HCT116 (cell line): ENCODE measurements at regions not wholly inside any gene's neighbourhood (a gene's known extent, or its start where the extent isn't known, plus 50 kb on each side); places are given as distances from the start of the nearest gene placed in this dataset.

Experiments
- ATAC-seq: fragments of 200-7000 bp; cut with Tn5 transposase; 2 replicates; pipeline ENCODE4 v1.9.1; 2020; ENCODE audit warnings: mild to moderate bottlenecking, moderate library complexity
- BruUV-seq: library from RNA; stranded (reverse); fragments of 400-500 nt; replicated peaks from 2 replicates; lab custom pipeline; 2021; lab: Mats Ljungman, UMichigan
- CTCF ChIA-PET: fragments of 300-600 bp; sonication (Branson Sonifier 250); formaldehyde crosslinking; loops from one replicate; lab custom pipeline; 2021; ENCODE audit warnings: antibody characterized with exemption; lab: Charles Lee
- POLR2A ChIA-PET: fragments of 300-600, 350-600 bp; sonication (Branson Sonifier 250); formaldehyde crosslinking; loops from one replicate; lab custom pipeline; 2021; ENCODE audit warnings: antibody characterized with exemption; lab: Charles Lee
- RAD21 ChIA-PET, 2 experiments: fragments of 300-600 bp; sonication (Branson Sonifier 250); formaldehyde crosslinking; loops; one replicate each; lab custom pipeline; 2023; ENCODE audit warnings: low total read pairs in 2 of 2; ENCODE audit not compliant: uncharacterized antibody in 2 of 2, unreplicated experiment in 2 of 2, low non-redundant PET in 1 of 2; lab: Charles Lee
- DNase-seq: peaks from one replicate; pipeline ENCODE4 v3.0.0-alpha.2; 2010; ENCODE audit warnings: low read depth, low spot score
- H2AFZ ChIP-seq: fragments of 200-600 bp; shearing (Covaris generic), sonication (generic); 2 replicates; pipeline ENCODE4 v1.6.1; 2017; ENCODE audit warnings: low read depth, mixed run types, mixed read lengths, antibody characterized with exemption, low read length; ENCODE audit not compliant: poor library complexity, severe bottlenecking
- H3K27ac ChIP-seq: 2 replicates; pipeline ENCODE4 v1.5.1; 2012; ENCODE audit warnings: low read depth, low read length
- H3K27me3 ChIP-seq: fragments of 200-600 bp; sonication (generic); 2 replicates; pipeline ENCODE4 v1.6.1; 2016; ENCODE audit warnings: mixed run types, low read length, mixed read lengths; ENCODE audit not compliant: insufficient read depth
- H3K36me3 ChIP-seq, 2 experiments: fragments of 200-500 bp in 1 of 2; fragments of 200-600 bp in 1 of 2; sonication (Bioruptor generic) in 1 of 2; sonication (generic) in 1 of 2; 2 replicates each; pipeline versions ENCODE4 v1.5.1 to v1.6.1; 2014 to 2016; ENCODE audit warnings: low read length in 2 of 2, inconsistent platforms in 1 of 2, mixed read lengths in 1 of 2, mixed run types in 1 of 2; ENCODE audit not compliant: insufficient read depth in 2 of 2, control insufficient read depth in 1 of 2
- H3K4me1 ChIP-seq, 2 experiments: fragments of 200-600 bp in 1 of 2; sonication (generic) in 1 of 2; 2 replicates each; pipeline versions ENCODE4 v1.5.1 to v1.6.1; 2012 to 2017; ENCODE audit warnings: low read length in 2 of 2, inconsistent platforms in 1 of 2, mild to moderate bottlenecking in 1 of 2, mixed read lengths in 1 of 2, mixed run types in 1 of 2, moderate library complexity in 1 of 2; ENCODE audit not compliant: insufficient read depth in 2 of 2, control insufficient read depth in 1 of 2
- H3K4me2 ChIP-seq: fragments of 200-600 bp; sonication (generic); 2 replicates; pipeline ENCODE4 v1.6.1; 2017; ENCODE audit warnings: mixed run types, low read length, mixed read lengths
- H3K4me3 ChIP-seq, 2 experiments: fragments of 200-600 bp in 1 of 2; sonication (generic) in 1 of 2; replicated peaks in 1 of 2; 2 replicates each; pipeline ENCODE4 v1.5.1; 2011 to 2016; ENCODE audit warnings: low read length in 2 of 2, control low read depth in 1 of 2, low read depth in 1 of 2, mild to moderate bottlenecking in 1 of 2, mixed read lengths in 1 of 2, mixed run types in 1 of 2
- H3K79me2 ChIP-seq: fragments of 200-600 bp; sonication (generic); 2 replicates; pipeline ENCODE4 v1.6.1; 2017; ENCODE audit warnings: mild to moderate bottlenecking, mixed run types, low read length, moderate library complexity, mixed read lengths; ENCODE audit not compliant: insufficient read depth
- H3K9ac ChIP-seq: fragments of 200-600 bp; sonication (generic); 2 replicates; pipeline ENCODE4 v1.6.1; 2016; ENCODE audit warnings: low read length, mixed read lengths
- H3K9me2 ChIP-seq: fragments of 200-600 bp; sonication (generic), shearing (Covaris generic); 2 replicates; pipeline ENCODE4 v1.6.1; 2017; ENCODE audit warnings: mixed run types, mild to moderate bottlenecking, moderate library complexity; ENCODE audit not compliant: insufficient read depth
- H3K9me3 ChIP-seq, 2 experiments: fragments of 200-500 bp in 1 of 2; fragments of 200-600 bp in 1 of 2; sonication (Bioruptor generic) in 1 of 2; sonication (generic) in 1 of 2; 2 replicates each; pipeline ENCODE4 v1.6.1; 2014 to 2017; ENCODE audit warnings: low read length in 2 of 2, mixed read lengths in 2 of 2, inconsistent platforms in 1 of 2, low read depth in 1 of 2, mild to moderate bottlenecking in 1 of 2, mixed run types in 1 of 2, moderate library complexity in 1 of 2; ENCODE audit not compliant: control insufficient read depth in 1 of 2, insufficient read depth in 1 of 2
- H4K20me1 ChIP-seq: fragments of 200-600 bp; sonication (generic), shearing (Covaris generic); 2 replicates; pipeline ENCODE4 v1.6.1; 2017; ENCODE audit warnings: mixed run types, mild to moderate bottlenecking, moderate library complexity; ENCODE audit not compliant: insufficient read depth
- ATF3 ChIP-seq: IDR thresholded peaks from 2 replicates; pipeline ENCODE4 v1.6.1; 2012
- CBX3 ChIP-seq: IDR thresholded peaks from 2 replicates; pipeline ENCODE4 v1.6.1; 2012; ENCODE audit warnings: low read depth
- CEBPB ChIP-seq: IDR thresholded peaks from 2 replicates; pipeline ENCODE4 v1.6.1; 2012; ENCODE audit warnings: low read depth
- CTCF ChIP-seq, 3 experiments: fragments of 200-600 bp in 1 of 3; sonication (generic) in 1 of 3; IDR thresholded peaks in 2 of 3; conservative IDR thresholded peaks in 1 of 3; 2 replicates each; pipeline ENCODE4 v1.5.1; 2012 to 2017; ENCODE audit warnings: low read depth in 2 of 3, low read length in 2 of 3, antibody characterized with exemption in 1 of 3, borderline replicate concordance in 1 of 3, control low read depth in 1 of 3, mild to moderate bottlenecking in 1 of 3, mixed read lengths in 1 of 3, mixed run types in 1 of 3, moderate library complexity in 1 of 3; ENCODE audit not compliant: insufficient read depth in 1 of 3
- EGR1 ChIP-seq: IDR thresholded peaks from 2 replicates; pipeline ENCODE4 v1.6.1; 2012; ENCODE audit warnings: low read depth
- ELF1 ChIP-seq: IDR thresholded peaks from 2 replicates; pipeline ENCODE4 v1.6.1; 2012; ENCODE audit warnings: low read depth, borderline replicate concordance
- EZH2phosphoT487 ChIP-seq: fragments of 200-600 bp; IDR thresholded peaks from 2 replicates; pipeline ENCODE4 v1.6.1; 2018; ENCODE audit warnings: antibody characterized with exemption, borderline replicate concordance
- FOSL1 ChIP-seq: IDR thresholded peaks from 2 replicates; pipeline ENCODE4 v1.6.1; 2012; ENCODE audit warnings: low read depth
- JUND ChIP-seq: IDR thresholded peaks from 2 replicates; pipeline ENCODE4 v1.6.1; 2012
- MAX ChIP-seq: IDR thresholded peaks from 2 replicates; pipeline ENCODE4 v1.6.1; 2012
- POLR2A ChIP-seq: IDR thresholded peaks from 2 replicates; pipeline ENCODE4 v1.7.0; 2011; ENCODE audit warnings: borderline replicate concordance; ENCODE audit not compliant: insufficient read depth, insufficient read length; ENCODE audit errors: extremely low read depth
- POLR2AphosphoS5 ChIP-seq: IDR thresholded peaks from 2 replicates; pipeline ENCODE4 v1.6.1; 2011; ENCODE audit warnings: mild to moderate bottlenecking, low read depth, low read length, moderate library complexity
- RAD21 ChIP-seq: IDR thresholded peaks from 2 replicates; pipeline ENCODE4 v1.6.1; 2012; ENCODE audit warnings: low read depth, mild to moderate bottlenecking
- REST ChIP-seq: IDR thresholded peaks from 2 replicates; pipeline ENCODE4 v1.6.1; 2012; ENCODE audit warnings: low read depth
- SIN3A ChIP-seq: IDR thresholded peaks from 2 replicates; pipeline ENCODE4 v1.6.1; 2012; ENCODE audit warnings: low read depth
- SP1 ChIP-seq: IDR thresholded peaks from 2 replicates; pipeline ENCODE4 v1.6.1; 2012; ENCODE audit warnings: low read depth
- SRF ChIP-seq: IDR thresholded peaks from 2 replicates; pipeline ENCODE4 v1.6.1; 2012; ENCODE audit warnings: low read depth
- TCF7L2 ChIP-seq: IDR thresholded peaks from 2 replicates; pipeline ENCODE4 v1.7.0; 2011; ENCODE audit warnings: borderline replicate concordance, inconsistent platforms; ENCODE audit not compliant: insufficient read depth, insufficient read length; ENCODE audit errors: extremely low read depth
- YY1 ChIP-seq: IDR thresholded peaks from 2 replicates; pipeline ENCODE4 v1.6.1; 2011; ENCODE audit warnings: low read length, low read depth, moderate library complexity, mild to moderate bottlenecking; ENCODE audit not compliant: insufficient replicate concordance; ENCODE audit errors: extremely low read depth
- ZNF274 ChIP-seq: fragments of 200-500 bp; sonication (Bioruptor generic); IDR thresholded peaks from 2 replicates; pipeline ENCODE4 v1.6.1; 2014; ENCODE audit warnings: mild to moderate bottlenecking, low read depth, low read length, inconsistent platforms
- intact Hi-C: fragments of 100-400 bp; cut with micrococcal nuclease; formaldehyde crosslinking; loops from 2 replicates; pipeline ENCODE4 v1.10.0; 2022

GRCh38 chr6:84392261-84392660, 164.8 kb upstream of the CEP162 start:
- H3K4me3 ChIP-seq = no peak overlapping the region
- no peak for DNase-seq
- ATAC-seq = no peak
- intact Hi-C loops = no loop called here
- H4K20me1 ChIP-seq = no peaks in the 10 kb centered on the region
- no peak overlapping the region for H3K27ac ChIP-seq
- H3K79me2 ChIP-seq = no peaks in the 10 kb centered on the region
- no peaks in the 10 kb centered on the region for H3K9me2 ChIP-seq
- no peak overlapping the region for H3K4me2 ChIP-seq
- POLR2A ChIA-PET = no interaction called here
- H3K9me3 ChIP-seq = no peaks in the 10 kb centered on the region
- no peak overlapping the region for H3K9ac ChIP-seq
- no peaks in the 10 kb centered on the region for H3K36me3 ChIP-seq
- no TSS peak for BruUV-seq
- no peaks in the 10 kb centered on the region for H3K4me1 ChIP-seq
- H2AFZ ChIP-seq = no peak overlapping the region
- CTCF ChIA-PET = no interaction called here
- RAD21 ChIA-PET = no interaction called here
- H3K27me3 ChIP-seq = no peaks in the 10 kb centered on the region
- TF ChIP-seq ATF3 = no peak
- TF ChIP-seq SP1 = no peak
- TF ChIP-seq RAD21 = no peak
- TF ChIP-seq JUND = no peak
- TF ChIP-seq MAX = no peak
- TF ChIP-seq FOSL1 = no peak
- TF ChIP-seq ELF1 = no peak
- no peak for TF ChIP-seq CBX3
- no peak for TF ChIP-seq SRF
- TF ChIP-seq SIN3A = no peak
- TF ChIP-seq TCF7L2 = no peak
- TF ChIP-seq POLR2A = no peak
- no peak for TF ChIP-seq ZNF274
- no peak for TF ChIP-seq CTCF (IDR thresholded peaks at IDR 0.05 in 2 of 3, conservative IDR thresholded peaks at IDR 0.05 in 1 of 3; ENCODE audit: borderline replicate concordance in 1 of 3, insufficient read depth in 1 of 3, low read depth in 2 of 3, low read length in 2 of 3)
- no peak for TF ChIP-seq REST
- TF ChIP-seq YY1 = no peak
- no peak for TF ChIP-seq EZH2phosphoT487
- no peak for TF ChIP-seq POLR2AphosphoS5
- TF ChIP-seq EGR1 = no peak
- TF ChIP-seq CEBPB = no peak
